AG04450 (cell line): ENCODE measurements at regions not wholly inside any gene's neighbourhood (a gene's known extent, or its start where the extent isn't known, plus 50 kb on each side); places are given as distances from the start of the nearest gene placed in this dataset.

Experiments used
- CTCF ChIA-PET: fragments of 300-600, 350-600 bp; formaldehyde crosslinking; extraction: SDS; loops from one replicate; lab custom pipeline; 2022; ENCODE audit warnings: antibody characterized with exemption, inconsistent platforms; lab: Charles Lee
- POLR2A ChIA-PET: fragments of 350-600 bp; formaldehyde crosslinking; extraction: SDS; loops from one replicate; lab custom pipeline; 2021; ENCODE audit warnings: antibody characterized with exemption, inconsistent platforms; lab: Yijun Ruan, JAX
- DNase-seq: peaks from one replicate; pipeline ENCODE4 v3.0.0-alpha.2; 2011; ENCODE audit warnings: low read depth, low spot score
- H3K27ac ChIP-seq: one replicate; pipeline ENCODE4 v1.5.1; 2012; ENCODE audit warnings: low read depth, low read length, control low read depth
- H3K27me3 ChIP-seq: one replicate; pipeline ENCODE4 v1.6.0; 2012; ENCODE audit warnings: low read length; ENCODE audit not compliant: control insufficient read depth, insufficient read depth
- H3K4me3 ChIP-seq: 2 replicates; pipeline ENCODE4 v1.5.1; 2011; ENCODE audit warnings: mild to moderate bottlenecking, low read depth, low read length, control low read depth
- H3K9me3 ChIP-seq: 2 replicates; pipeline ENCODE4 v1.5.1; 2012; ENCODE audit warnings: low read length; ENCODE audit not compliant: control insufficient read depth, insufficient read depth
- TF ChIP-seq, protein P1 (sequence below): IDR thresholded peaks from 2 replicates; pipeline ENCODE4 v1.5.1; 2011; ENCODE audit warnings: low read depth, low read length, control low read depth, inconsistent platforms

DNA sequence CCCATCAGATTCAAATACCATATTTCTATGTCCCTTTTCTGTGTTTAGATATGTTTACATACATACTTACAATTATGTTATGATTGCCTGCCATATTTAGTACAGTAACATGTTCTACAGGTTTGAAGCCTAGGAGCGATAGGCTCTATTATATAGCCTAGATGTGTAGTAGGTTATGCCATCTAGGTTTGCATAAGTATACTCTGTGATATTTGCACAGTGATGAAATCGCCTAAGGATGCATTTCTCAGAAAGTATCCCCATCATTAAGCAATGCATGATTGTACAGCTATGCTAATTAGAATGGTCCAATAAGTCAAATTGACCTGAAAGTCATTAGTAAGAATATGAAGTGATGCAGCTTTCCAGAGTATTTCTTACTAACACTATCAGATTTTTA, 1171.7 kb upstream of the LRRTM3 start:
- Histone ChIP-seq H3K4me3 (no peak overlapping the region), H3K27me3 (no peaks in the 10 kb centered on the region), H3K27ac (no peak overlapping the region), H3K9me3 (no peaks in the 10 kb centered on the region)
- ChIA-PET CTCF (no interaction called here), POLR2A (no interaction called here)
- no peak for DNase-seq
- TF ChIP-seq, protein P1, sequence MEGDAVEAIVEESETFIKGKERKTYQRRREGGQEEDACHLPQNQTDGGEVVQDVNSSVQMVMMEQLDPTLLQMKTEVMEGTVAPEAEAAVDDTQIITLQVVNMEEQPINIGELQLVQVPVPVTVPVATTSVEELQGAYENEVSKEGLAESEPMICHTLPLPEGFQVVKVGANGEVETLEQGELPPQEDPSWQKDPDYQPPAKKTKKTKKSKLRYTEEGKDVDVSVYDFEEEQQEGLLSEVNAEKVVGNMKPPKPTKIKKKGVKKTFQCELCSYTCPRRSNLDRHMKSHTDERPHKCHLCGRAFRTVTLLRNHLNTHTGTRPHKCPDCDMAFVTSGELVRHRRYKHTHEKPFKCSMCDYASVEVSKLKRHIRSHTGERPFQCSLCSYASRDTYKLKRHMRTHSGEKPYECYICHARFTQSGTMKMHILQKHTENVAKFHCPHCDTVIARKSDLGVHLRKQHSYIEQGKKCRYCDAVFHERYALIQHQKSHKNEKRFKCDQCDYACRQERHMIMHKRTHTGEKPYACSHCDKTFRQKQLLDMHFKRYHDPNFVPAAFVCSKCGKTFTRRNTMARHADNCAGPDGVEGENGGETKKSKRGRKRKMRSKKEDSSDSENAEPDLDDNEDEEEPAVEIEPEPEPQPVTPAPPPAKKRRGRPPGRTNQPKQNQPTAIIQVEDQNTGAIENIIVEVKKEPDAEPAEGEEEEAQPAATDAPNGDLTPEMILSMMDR: no peak

DNA sequence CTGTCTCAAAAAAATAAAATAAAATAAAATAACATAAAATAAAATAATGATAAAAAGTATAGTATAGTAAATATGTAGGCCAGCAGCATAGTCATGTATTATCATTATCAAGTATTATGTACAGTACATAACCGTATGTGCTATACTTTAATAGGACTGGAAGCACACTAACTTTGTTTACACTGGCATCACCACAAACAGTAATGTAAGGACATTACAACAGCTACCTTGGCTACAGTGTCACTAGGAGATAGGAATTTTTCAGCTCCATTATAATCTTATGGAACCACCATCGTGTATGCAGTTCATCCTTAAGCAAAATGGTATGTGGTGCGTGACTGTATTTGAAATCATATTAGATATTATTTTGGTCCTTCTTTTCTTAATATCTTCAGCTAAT, 1163.5 kb upstream of the LRRTM3 start:
- TF ChIP-seq, protein P1: no peak
- ChIA-PET CTCF (no interaction called here), POLR2A (no interaction called here)
- DNase-seq: no peak
- Histone ChIP-seq H3K27me3 (no peaks in the 10 kb centered on the region), H3K4me3 (no peak overlapping the region), H3K27ac (no peak overlapping the region), H3K9me3 (no peaks in the 10 kb centered on the region)

DNA sequence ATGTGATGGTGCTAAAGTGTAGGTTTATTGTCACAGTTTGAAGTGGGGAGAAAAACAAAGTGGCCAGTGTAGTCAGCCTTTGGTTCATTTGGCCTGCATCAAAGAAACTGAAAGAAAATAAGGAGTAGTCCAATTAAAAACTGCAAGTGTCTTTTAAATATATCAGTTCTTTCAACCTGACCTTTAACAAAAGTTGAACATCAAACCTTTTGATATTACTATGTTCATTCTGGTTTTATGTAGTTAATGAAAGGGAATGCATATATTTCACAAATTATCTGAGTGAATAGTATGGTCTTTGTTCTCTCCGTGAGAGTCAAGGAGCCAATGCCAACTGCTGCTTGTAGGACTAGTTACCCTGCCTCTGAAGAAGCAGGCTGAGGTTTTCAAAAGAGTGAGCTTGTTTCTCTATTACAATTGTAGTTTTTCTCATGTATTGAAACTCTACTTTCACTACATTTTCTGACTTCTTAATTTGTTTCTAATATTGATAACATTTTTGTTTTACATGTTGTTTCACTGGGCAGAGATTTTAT, 1160.8 kb upstream of the LRRTM3 start:
- CTCF ChIA-PET: no interaction called here
- TF ChIP-seq, protein P1: no peak
- Histone ChIP-seq H3K4me3 (no peak overlapping the region), H3K9me3 (no peaks in the 10 kb centered on the region), H3K27me3 (no peaks in the 10 kb centered on the region), H3K27ac (no peak overlapping the region)
- POLR2A ChIA-PET: no interaction called here
- no peak for DNase-seq

DNA sequence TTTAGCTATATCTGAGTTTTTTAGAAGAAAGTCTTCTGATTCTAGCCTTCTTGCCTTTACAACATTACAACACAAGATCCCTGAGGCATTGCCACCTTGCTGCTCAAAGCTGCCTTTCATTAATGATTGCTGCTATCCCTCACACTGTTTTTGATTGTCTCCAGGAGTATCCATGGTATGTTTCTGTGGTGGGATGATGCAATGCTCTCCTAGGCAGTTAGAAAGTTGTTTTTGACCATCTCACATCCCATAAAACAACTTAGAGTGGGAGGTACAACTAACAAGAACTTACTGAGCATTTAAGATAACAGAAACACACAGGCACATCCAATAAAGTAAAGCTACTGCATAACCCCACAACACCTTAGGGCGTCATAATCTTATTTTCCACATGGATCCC, 1156.0 kb upstream of the LRRTM3 start:
- CTCF ChIA-PET: no interaction called here
- H3K27ac ChIP-seq: no peak overlapping the region
- TF ChIP-seq, protein P1: no peak
- DNase-seq: no peak
- H3K4me3 ChIP-seq: no peak overlapping the region
- no peaks in the 10 kb centered on the region for H3K9me3 ChIP-seq
- H3K27me3 ChIP-seq: no peaks in the 10 kb centered on the region
- POLR2A ChIA-PET: no interaction called here

DNA sequence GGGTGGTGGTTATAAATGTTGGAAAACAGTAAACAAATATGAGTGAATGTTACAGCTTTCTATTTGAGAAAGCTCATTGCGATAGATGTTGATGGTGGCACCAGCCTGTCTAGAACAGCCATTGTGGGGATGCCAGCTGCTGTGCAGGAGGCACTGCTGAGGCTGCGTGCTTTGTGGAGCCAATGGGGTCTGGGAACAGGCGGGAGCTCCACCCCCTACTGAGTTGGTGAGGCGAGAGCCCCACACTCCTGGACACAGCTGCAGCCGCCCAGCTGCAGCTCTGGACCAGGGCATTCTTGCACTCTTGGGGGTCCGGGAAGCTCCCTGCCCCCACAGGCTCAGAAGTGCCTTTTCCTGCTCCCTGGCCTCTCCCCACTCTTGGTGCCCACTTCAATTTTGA, 1147.1 kb upstream of the LRRTM3 start:
- TF ChIP-seq, protein P1: no peak
- Histone ChIP-seq H3K27ac (no peak overlapping the region), H3K4me3 (no peak overlapping the region), H3K9me3 (peaks cover 7% of the 10 kb centered on the region; the same call in 1 of the 2 replicates), H3K27me3 (no peaks in the 10 kb centered on the region)
- CTCF ChIA-PET: no interaction called here
- POLR2A ChIA-PET: no interaction called here
- no peak for DNase-seq
